ENCODE measurements at regions not wholly inside any gene's neighbourhood (a gene's known extent, or its start where the extent isn't known, plus 50 kb on each side); places are given as distances from the start of the nearest gene placed in this dataset.

GRCh38 chr6:102742754-102743356 is 1349.3 kb downstream of the GRIK2 start:
- Histone ChIP-seq H3K4ac (replicated peaks; ENCODE audit: insufficient read length, low read depth, low read length) (no peak overlapping the region), H3K36me3 (ENCODE audit: control insufficient read depth in 2 of 4, insufficient read depth in 4 of 4, low read length in 3 of 4) (no peaks in the 10 kb centered on the region), H2BK120ac (replicated peaks; ENCODE audit: low read depth, low read length) (peak overlapping the region; percentile 33), H4K5ac (ENCODE audit: insufficient read length, low read depth, low read length) (no peak overlapping the region), H2BK12ac (ENCODE audit: low read depth, low read length) (no peak overlapping the region), H3K56ac (replicated peaks; ENCODE audit: insufficient read length, low read depth, low read length) (no peak overlapping the region), H2AK5ac (ENCODE audit: low read depth, low read length) (no peak overlapping the region), H3K27ac (ENCODE audit: low read depth, low read length) (no peak overlapping the region), H4K20me1 (replicated peaks in 1 of 2; ENCODE audit: control insufficient read depth in 1 of 2, insufficient read depth in 2 of 2, low read length in 2 of 2) (no peaks in the 10 kb centered on the region), H2BK15ac (ENCODE audit: low read length) (no peak overlapping the region), H3K18ac (ENCODE audit: extremely low read depth, low read length) (no peak overlapping the region), H3K27me3 (replicated peaks in 1 of 4; ENCODE audit: control insufficient read depth in 3 of 4, extremely low read depth in 1 of 4, insufficient read depth in 3 of 4, low read length in 3 of 4) (no peaks in the 10 kb centered on the region), H3K4me2 (ENCODE audit: insufficient read depth in 1 of 2, low read depth in 2 of 2, low read length in 2 of 2) (0 out of 4 replicates have a peak overlapping the region, but pooled peaks of 1 of the 2 experiments have one; percentile 6), H3K14ac (ENCODE audit: insufficient read length) (no peak overlapping the region), H3K9ac (replicated peaks in 1 of 4; ENCODE audit: extremely low read depth in 1 of 4, low read depth in 3 of 4, low read length in 3 of 4) (no peak overlapping the region), H2BK5ac (ENCODE audit: low read depth, low read length) (no peak overlapping the region), H3K23me2 (ENCODE audit: low read depth, low read length) (no peaks in the 10 kb centered on the region), H4K91ac (replicated peaks; ENCODE audit: insufficient read length, low read length) (no peak overlapping the region), H3K79me1 (ENCODE audit: low read depth, low read length) (no peaks in the 10 kb centered on the region), H3K79me2 (ENCODE audit: control insufficient read depth in 1 of 2, insufficient read depth in 2 of 2, low read length in 2 of 2) (no peaks in the 10 kb centered on the region), H4K8ac (ENCODE audit: extremely low read depth, insufficient read depth, low read length) (no peak overlapping the region), H3K23ac (ENCODE audit: insufficient read length) (no peak overlapping the region), H3K9me3 (ENCODE audit: insufficient read depth in 2 of 2, low read depth in 1 of 2, low read length in 1 of 2) (no peaks in the 10 kb centered on the region), H3K4me3 (ENCODE audit: extremely low read depth in 1 of 4, insufficient read depth in 2 of 4, low read depth in 3 of 4, low read length in 4 of 4) (no peak overlapping the region), H2BK20ac (ENCODE audit: low read length) (no peak overlapping the region), H3K4me1 (replicated peaks in 1 of 4; ENCODE audit: control insufficient read depth in 3 of 4, insufficient read depth in 4 of 4, low read length in 3 of 4) (peaks cover 0 to 2% (median 0%) of the 10 kb centered on the region in 4 experiments; a peak in 4 of 7 replicates), H2AFZ (ENCODE audit: low read length) (peak overlapping the region; percentile 71)
- POLR2A ChIA-PET (ENCODE audit: partially characterized antibody), result no interaction called here
- no peak for FAIRE-seq
- no peak for DNase-seq (ENCODE audit: low read depth in 1 of 2, low spot score in 2 of 2)
- CTCF ChIA-PET (ENCODE audit: partially characterized antibody), result no interaction called here
- WGBS, 2 experiments (ENCODE audit: extremely low coverage in 1 of 2, insufficient coverage in 1 of 2, insufficient read length in 1 of 2, insufficient replicate concordance in 2 of 2, low coverage in 1 of 2, low lambda C conversion rate in 2 of 2, missing lambda C conversion rate in 1 of 2), result 79% methylated on average over 7 of the region's 7 CpGs; no CpG with 5 or more reads in 1 of the 2 experiments
- TF ChIP-seq MAX (IDR thresholded peaks at IDR 0.05) (no peak), CBX8 (IDR thresholded peaks at IDR 0.05; ENCODE audit: borderline replicate concordance, low read depth, low read length) (no peak), CTBP2 (IDR thresholded peaks at IDR 0.05; ENCODE audit: borderline replicate concordance, insufficient read depth, insufficient read length, low read length) (no peak), TAF7 (optimal IDR thresholded peaks at IDR 0.05; ENCODE audit: borderline replicate concordance, low read depth, low read length) (no peak), SAP30 (IDR thresholded peaks at IDR 0.05; ENCODE audit: insufficient read depth, insufficient replicate concordance, low read length) (no peak), JUND (IDR thresholded peaks at IDR 0.05; ENCODE audit: low read length) (no peak), CHD2 (IDR thresholded peaks at IDR 0.05; ENCODE audit: low read length) (no peak), SP4 (IDR thresholded peaks at IDR 0.05; ENCODE audit: low read length) (no peak), POLR2A (IDR thresholded peaks at IDR 0.05; ENCODE audit: control extremely low read depth in 1 of 2, low read depth in 2 of 2, low read length in 2 of 2) (no peak), GABPA (IDR thresholded peaks at IDR 0.05; ENCODE audit: borderline replicate concordance, insufficient read depth, low read length) (no peak), HDAC2 (IDR thresholded peaks at IDR 0.05; ENCODE audit: borderline replicate concordance in 1 of 2, low read depth in 2 of 2, low read length in 2 of 2) (no peak), USF2 (IDR thresholded peaks at IDR 0.05; ENCODE audit: low read length) (no peak), POLR2AphosphoS5 (IDR thresholded peaks at IDR 0.05; ENCODE audit: low read depth, low read length) (no peak)

All from H1 (cell line).